Brain microvascular endothelial cell (primary cell): ENCODE measurements at regions not wholly inside any gene's neighbourhood (a gene's known extent, or its start where the extent isn't known, plus 50 kb on each side); places are given as distances from the start of the nearest gene placed in this dataset.
"Not testable (repeated sequence)": the region's sequence is repeated elsewhere in the genome, so short reads cannot be mapped to it uniquely, and the experiment has no call there.

ENCODE experiments used
- DNase-seq: peaks from one replicate; pipeline ENCODE4 v3.0.0-alpha.2; 2020
- H3K27ac ChIP-seq: fragments of 250-450 bp; sonication (Bioruptor Pico); 2 replicates; pipeline ENCODE4 v1.5.1; 2020; ENCODE audit warnings: mild to moderate bottlenecking, moderate library complexity
- H3K27me3 ChIP-seq: fragments of 250-450 bp; sonication (Bioruptor Pico); replicated peaks from 2 replicates; pipeline ENCODE4 v1.5.1; 2020; ENCODE audit warnings: mild to moderate bottlenecking
- H3K36me3 ChIP-seq: fragments of 250-450 bp; sonication (Bioruptor Pico); replicated peaks from 2 replicates; pipeline ENCODE4 v1.5.1; 2020; ENCODE audit warnings: mild to moderate bottlenecking
- H3K4me3 ChIP-seq: 2 replicates; pipeline ENCODE4 v1.5.1; 2011; ENCODE audit warnings: low read depth, mild to moderate bottlenecking, control low read depth, low read length, moderate library complexity
- in situ Hi-C: cut with HindIII; loops from 2 replicates; pipeline ENCODE4 v1.10.0; 2017; ENCODE audit warnings: low sequenced_read_pairs, low pct_ligation_motif_present

- H3K27ac ChIP-seq, DNase-seq, in situ Hi-C loops, H3K27me3 ChIP-seq, H3K36me3 ChIP-seq, H3K4me3 ChIP-seq: not testable (repeated sequence)
Observed at GRCh38 chr15:20473465-20473864, 68.1 kb downstream of the GOLGA6L6 start.

- DNase-seq, H3K36me3 ChIP-seq, in situ Hi-C loops, H3K27ac ChIP-seq, H3K4me3 ChIP-seq, H3K27me3 ChIP-seq: not testable (repeated sequence)
Observed at GRCh38 chr15:20472983-20473382, 68.6 kb downstream of the GOLGA6L6 start.

GRCh38 chr15:20470810-20471209, 70.8 kb downstream of the GOLGA6L6 start:
- in situ Hi-C loops, H3K27me3 ChIP-seq, DNase-seq, H3K36me3 ChIP-seq, H3K4me3 ChIP-seq, H3K27ac ChIP-seq: not testable (repeated sequence)

GRCh38 chr15:20441138-20441537, 100.5 kb downstream of the GOLGA6L6 start:
- DNase-seq, in situ Hi-C loops, H3K36me3 ChIP-seq: not testable (repeated sequence)

GRCh38 chr15:20440390-20440789, 101.2 kb downstream of the GOLGA6L6 start:
- H3K27me3 ChIP-seq, H3K27ac ChIP-seq, DNase-seq, H3K4me3 ChIP-seq, H3K36me3 ChIP-seq, in situ Hi-C loops: not testable (repeated sequence)

More at GRCh38 chr15:20441138-20441537, 100.5 kb downstream of the GOLGA6L6 start:
- H3K27me3 ChIP-seq, H3K4me3 ChIP-seq, H3K27ac ChIP-seq: not testable (repeated sequence)

GRCh38 chr15:20439111-20439510, 102.5 kb downstream of the GOLGA6L6 start:
- H3K27me3 ChIP-seq, DNase-seq, H3K4me3 ChIP-seq, H3K36me3 ChIP-seq, H3K27ac ChIP-seq, in situ Hi-C loops: not testable (repeated sequence)

- H3K27ac ChIP-seq, H3K36me3 ChIP-seq, DNase-seq, H3K27me3 ChIP-seq, in situ Hi-C loops, H3K4me3 ChIP-seq: not testable (repeated sequence)
Observed at GRCh38 chr15:20438255-20438654, 103.3 kb downstream of the GOLGA6L6 start.

GRCh38 chr15:20433468-20433867, 108.1 kb downstream of the GOLGA6L6 start:
- H3K4me3 ChIP-seq, H3K36me3 ChIP-seq, H3K27ac ChIP-seq, in situ Hi-C loops, DNase-seq, H3K27me3 ChIP-seq: not testable (repeated sequence)

GRCh38 chr15:20430495-20430894, 111.1 kb downstream of the GOLGA6L6 start:
- H3K4me3 ChIP-seq, DNase-seq, H3K36me3 ChIP-seq, H3K27ac ChIP-seq, in situ Hi-C loops, H3K27me3 ChIP-seq: not testable (repeated sequence)

- in situ Hi-C loops, H3K36me3 ChIP-seq, H3K27ac ChIP-seq, H3K4me3 ChIP-seq, H3K27me3 ChIP-seq, DNase-seq: not testable (repeated sequence)
Observed at GRCh38 chr15:20420710-20421109, 120.9 kb downstream of the GOLGA6L6 start.

GRCh38 chr15:20416618-20417017, 125.0 kb downstream of the GOLGA6L6 start:
- H3K27me3 ChIP-seq, H3K27ac ChIP-seq, H3K4me3 ChIP-seq, in situ Hi-C loops, H3K36me3 ChIP-seq, DNase-seq: not testable (repeated sequence)

- H3K27me3 ChIP-seq, in situ Hi-C loops, H3K36me3 ChIP-seq: not testable (repeated sequence)
Observed at GRCh38 chr15:20409667-20410198, 131.9 kb downstream of the GOLGA6L6 start.

More at GRCh38 chr15:20409667-20410198, 131.9 kb downstream of the GOLGA6L6 start:
- not testable (repeated sequence) for H3K27ac ChIP-seq, DNase-seq, H3K4me3 ChIP-seq
